ENCODE measurements at regions not wholly inside any gene's neighbourhood (a gene's known extent, or its start where the extent isn't known, plus 50 kb on each side); places are given as distances from the start of the nearest gene placed in this dataset.
"Not testable (repeated sequence)": the region's sequence is repeated elsewhere in the genome, so short reads cannot be mapped to it uniquely, and the experiment has no call there.

DNA sequence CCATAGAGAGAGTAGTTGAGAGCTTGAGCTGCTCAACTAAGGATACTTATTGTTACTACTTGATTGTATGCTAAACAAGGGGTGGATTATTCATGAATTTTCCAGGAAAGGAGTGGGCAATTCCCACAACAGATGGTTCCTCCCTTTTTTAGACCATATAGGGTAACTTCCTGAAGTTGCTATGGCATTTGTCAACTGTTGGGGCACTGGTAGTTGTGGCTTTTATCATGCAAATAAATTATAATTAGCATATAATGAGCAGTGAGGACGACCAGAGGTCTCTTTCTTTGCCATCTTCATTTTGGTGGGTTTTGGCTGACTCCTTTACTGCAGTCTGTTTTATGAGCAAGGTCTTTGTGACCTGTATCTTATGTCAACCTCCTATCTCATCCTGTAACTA, 1403.5 kb upstream of the PABPC4L start:
- DNase-seq (ENCODE audit: low spot score): no peak

DNA sequence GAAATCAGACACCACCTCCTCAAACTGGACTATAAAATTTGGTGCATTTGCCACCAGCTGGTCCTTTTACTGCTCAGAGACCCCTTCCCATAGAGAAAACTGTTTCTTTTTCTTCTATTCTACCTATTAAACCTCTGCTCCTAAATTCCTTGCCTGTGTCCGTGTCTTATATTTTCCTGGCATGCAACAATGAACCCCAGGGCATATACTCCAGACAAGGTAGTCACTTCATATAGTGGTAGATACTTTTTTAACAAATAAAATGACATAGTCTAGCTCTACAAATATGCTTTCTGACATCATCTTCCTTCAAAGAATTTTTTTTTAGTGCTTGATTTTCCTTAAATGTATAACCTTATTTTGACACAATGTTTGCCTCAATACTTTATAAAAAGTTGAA, 1402.9 kb upstream of the PABPC4L start:
- no peak for DNase-seq (ENCODE audit: low spot score)

GRCh38 chr4:135601351-135601750, 1399.8 kb upstream of the PABPC4L start:
- DNase-seq (ENCODE audit: low spot score): no peak

DNA sequence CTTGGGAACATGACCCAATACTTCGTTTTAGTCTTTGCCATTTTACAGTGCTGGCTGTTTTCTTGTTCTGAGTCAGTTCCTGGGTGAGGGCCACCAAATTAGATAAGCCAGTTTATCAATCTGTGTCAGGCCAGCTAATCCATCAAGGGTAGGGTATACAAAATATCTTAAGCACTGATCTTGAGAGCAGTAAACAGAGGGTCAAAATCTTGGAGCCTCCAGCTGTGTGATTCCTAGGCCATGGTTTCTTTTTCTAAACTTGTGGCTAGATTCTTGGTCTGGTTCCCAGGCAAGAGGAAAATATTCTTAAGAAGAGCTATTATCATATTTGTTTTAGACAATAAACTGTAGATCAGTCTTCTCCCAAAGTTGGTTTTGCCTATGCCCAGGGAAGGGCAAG, 1396.6 kb upstream of the PABPC4L start:
- no peak for DNase-seq (ENCODE audit: low spot score)

GRCh38 chr4:135594521-135594920, 1392.9 kb upstream of the PABPC4L start:
- DNase-seq (ENCODE audit: low spot score): no peak

- no peak for DNase-seq (ENCODE audit: low spot score)
Observed at GRCh38 chr4:135575041-135575440, 1373.5 kb upstream of the PABPC4L start.

DNA sequence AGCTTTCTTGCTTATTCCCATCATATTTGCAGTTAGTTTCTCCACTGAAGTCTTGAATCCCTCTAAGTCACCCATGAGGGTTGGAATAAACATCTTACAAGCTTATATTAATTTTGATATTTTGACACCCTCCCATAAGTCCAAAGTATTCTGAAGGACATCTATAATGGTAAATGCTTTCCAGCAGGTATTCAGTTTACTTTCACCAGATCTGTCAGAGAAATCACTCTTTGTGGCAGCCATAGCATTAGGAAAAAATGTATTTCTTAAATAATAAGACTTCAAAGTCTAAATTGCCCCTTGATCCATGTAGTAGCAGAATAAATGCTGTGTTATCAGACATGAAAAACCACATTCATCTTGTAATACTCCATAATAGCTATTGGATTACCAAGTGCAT, 1371.7 kb upstream of the PABPC4L start:
- DNase-seq (ENCODE audit: low spot score): no peak

- DNase-seq (ENCODE audit: low spot score): no peak
Observed at GRCh38 chr4:135564090-135564489, 1362.5 kb upstream of the PABPC4L start.

- no peak for DNase-seq (ENCODE audit: low spot score)
Observed at GRCh38 chr4:135553213-135553612, 1351.6 kb upstream of the PABPC4L start.

DNA sequence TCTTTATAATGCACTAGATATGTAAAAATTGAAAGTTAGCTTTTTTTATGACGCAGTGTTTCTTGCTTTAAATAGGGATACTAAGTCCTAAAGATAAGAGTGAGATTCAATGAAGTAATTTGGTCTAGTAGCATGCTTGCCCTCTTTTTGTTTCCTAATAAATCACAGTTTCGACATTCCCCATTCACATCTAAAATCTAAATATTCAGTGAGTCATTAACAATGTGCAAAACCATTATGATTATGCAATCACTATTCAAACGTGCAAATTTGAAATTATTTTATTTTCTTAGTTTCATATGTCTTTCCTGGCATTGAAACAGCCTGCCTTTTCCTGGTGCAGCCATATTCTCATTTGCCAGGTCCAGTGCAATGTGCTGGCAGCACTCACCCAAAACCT, 1350.5 kb upstream of the PABPC4L start:
- no peak for DNase-seq (ENCODE audit: low spot score)

GRCh38 chr4:135548711-135549110, 1347.1 kb upstream of the PABPC4L start:
- DNase-seq (ENCODE audit: low spot score): no peak

DNA sequence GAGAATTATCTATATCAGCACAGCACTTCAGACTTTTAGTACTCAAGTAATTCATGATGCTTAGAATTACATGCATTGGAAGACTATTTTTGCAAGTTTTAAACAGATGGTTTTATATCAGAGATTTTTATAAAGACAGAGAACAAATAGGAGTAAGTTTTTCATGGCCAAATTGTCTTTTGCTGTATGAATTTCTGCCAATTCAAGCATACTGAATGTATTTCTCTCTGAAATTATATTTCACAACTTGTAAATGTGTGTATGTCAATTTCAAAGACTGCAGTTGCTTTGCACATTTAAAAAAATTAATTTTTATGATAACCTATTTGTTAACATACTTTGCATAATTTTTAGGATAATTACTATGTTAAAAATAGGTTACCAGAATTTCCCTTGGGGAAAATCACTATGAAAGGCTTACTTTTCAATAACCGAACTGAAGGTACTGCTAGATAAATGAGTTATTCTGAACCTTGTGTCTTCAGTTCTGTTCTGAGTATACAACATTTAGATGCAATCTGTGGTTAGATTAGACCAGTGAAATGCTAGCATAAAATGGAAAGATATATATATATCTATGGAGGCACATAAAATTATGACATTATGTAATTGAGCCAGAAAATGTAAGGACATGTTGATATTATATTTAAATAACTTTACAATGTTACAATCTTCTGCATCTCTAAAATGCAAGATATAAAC, 1344.2 kb upstream of the PABPC4L start:
- no peak for DNase-seq (ENCODE audit: low spot score)

GRCh38 chr4:135538698-135539097, 1337.1 kb upstream of the PABPC4L start:
- DNase-seq (ENCODE audit: low spot score): no peak

- DNase-seq (ENCODE audit: low spot score): no peak
Observed at GRCh38 chr4:135533053-135533452, 1331.5 kb upstream of the PABPC4L start.

DNA sequence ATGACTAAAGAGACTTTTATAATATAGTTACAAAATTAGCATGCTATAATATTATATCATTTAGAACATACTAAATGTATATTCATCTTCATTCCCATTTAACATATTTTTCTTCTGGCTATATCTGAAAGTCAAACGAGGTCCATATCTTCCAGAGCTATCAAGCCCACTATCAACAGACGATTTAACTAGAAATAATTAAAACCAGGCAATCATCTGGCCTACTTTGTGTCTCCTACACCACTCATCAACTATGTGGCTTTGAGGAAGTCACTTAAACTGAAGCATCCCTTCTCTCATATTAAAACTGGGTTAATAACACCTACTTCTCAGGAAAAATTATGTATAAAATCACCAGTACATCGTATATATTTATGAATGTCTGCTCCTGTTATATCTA, 1330.5 kb upstream of the PABPC4L start:
- DNase-seq (ENCODE audit: low spot score): no peak

DNA sequence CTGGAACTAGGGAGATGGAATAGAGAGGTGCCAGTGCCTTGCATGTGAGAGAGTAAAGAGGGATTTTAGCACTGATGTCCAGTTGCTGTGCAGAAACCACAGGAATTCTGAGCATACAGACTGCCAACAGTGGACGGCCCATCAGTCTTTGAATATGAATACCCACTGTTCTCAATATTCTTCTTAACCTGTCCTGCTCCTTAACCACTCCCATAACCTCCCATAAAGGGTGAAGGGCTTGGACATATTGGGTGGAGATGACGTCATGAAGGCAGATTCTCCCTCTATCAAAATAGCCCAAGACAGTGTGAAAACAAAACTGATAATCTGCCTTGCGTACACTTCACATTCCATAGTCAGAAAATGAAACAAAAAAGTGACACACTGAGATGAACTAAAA, 1313.7 kb upstream of the PABPC4L start:
- no peak for DNase-seq (ENCODE audit: low spot score)

DNA sequence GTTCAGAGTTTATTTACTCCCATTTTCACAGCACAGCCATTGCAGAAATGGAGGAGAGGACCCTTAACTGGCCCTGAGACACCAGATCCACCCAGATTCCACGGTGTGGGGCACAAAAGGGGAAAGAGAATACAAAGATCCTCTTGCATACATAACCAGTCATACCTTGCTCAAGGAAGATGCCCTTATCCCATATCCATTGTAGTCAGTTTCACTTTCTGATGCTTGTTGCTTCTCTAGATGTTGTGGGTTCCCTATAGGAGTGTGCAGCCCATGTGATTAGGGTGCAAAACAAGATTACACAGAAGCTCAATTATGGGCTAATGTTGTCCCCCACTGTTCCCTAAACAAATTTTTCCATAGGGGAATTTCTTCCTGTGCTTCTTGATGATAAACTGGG, 1309.0 kb upstream of the PABPC4L start:
- no peak for DNase-seq (ENCODE audit: low spot score)

GRCh38 chr4:135508006-135508714, 1306.6 kb upstream of the PABPC4L start:
- peak; percentile 3 for DNase-seq (ENCODE audit: low spot score)

DNA sequence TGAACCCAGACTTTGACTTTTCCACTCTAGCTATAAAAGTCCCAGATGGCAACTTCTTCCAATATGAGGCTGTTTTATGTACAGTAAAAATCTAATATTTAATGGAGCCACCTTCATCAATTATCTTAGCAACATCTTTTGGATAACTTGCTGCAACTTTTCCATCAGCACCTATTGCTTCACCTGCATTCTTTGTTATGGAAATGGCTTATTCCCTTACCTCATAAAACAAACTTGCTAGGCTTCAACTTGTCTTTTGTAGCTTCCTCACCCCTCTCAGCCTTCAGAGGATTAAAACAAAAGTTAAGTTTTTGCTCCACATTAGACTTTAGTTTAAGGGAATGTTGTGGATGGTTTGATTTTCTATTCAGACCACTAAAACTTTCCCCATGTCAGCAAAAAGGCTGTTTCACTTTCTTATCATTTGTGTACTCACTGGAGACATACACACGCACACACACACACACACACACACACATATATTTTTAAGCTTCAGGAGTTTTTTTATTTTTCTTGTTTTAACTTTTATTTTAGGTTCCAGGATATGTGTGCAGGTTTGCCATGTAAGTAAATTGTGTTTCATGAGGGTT, 1296.1 kb upstream of the PABPC4L start:
- DNase-seq (ENCODE audit: low spot score): no peak

GRCh38 chr4:135492439-135492838, 1290.8 kb upstream of the PABPC4L start:
- DNase-seq (ENCODE audit: low spot score): no peak

DNA sequence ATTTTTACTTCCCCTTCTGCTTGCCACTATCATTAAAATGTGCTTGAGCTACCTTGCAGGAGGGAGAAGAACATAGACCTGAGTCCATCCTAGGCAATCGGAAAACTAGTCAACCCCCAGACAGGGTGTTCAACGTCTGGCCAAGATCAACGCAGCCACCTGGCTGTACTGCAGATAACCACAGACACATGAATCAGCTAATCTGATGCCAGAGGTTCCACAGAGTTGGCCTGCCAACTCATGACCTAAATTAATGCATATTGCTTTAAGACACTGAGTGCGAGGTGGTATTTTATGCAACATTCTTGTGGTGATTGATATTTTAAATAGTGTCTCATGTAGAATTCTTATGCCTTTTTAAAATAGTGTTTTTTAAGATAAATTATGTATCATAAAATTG, 1283.8 kb upstream of the PABPC4L start:
- DNase-seq (ENCODE audit: low spot score): no peak

- DNase-seq (ENCODE audit: low spot score): no peak
Observed at GRCh38 chr4:135476272-135476671, 1274.7 kb upstream of the PABPC4L start.

- no peak for DNase-seq (ENCODE audit: low spot score)
Observed at GRCh38 chr4:135464311-135464710, 1262.7 kb upstream of the PABPC4L start.

GRCh38 chr4:135447598-135447997, 1246.0 kb upstream of the PABPC4L start:
- DNase-seq (ENCODE audit: low spot score): not testable (repeated sequence)

All from AG08396 (cell line).